NCI-H187 treated with DMSO at 0.1 percent for 48 hours (cell line): ENCODE measurements at regions not wholly inside any gene's neighbourhood (a gene's known extent, or its start where the extent isn't known, plus 50 kb on each side); places are given as distances from the start of the nearest gene placed in this dataset.

Experiments used
- DNase-seq: peaks from one replicate; lab custom pipeline; 2025; lab: John Stamatoyannopoulos, UW

DNA sequence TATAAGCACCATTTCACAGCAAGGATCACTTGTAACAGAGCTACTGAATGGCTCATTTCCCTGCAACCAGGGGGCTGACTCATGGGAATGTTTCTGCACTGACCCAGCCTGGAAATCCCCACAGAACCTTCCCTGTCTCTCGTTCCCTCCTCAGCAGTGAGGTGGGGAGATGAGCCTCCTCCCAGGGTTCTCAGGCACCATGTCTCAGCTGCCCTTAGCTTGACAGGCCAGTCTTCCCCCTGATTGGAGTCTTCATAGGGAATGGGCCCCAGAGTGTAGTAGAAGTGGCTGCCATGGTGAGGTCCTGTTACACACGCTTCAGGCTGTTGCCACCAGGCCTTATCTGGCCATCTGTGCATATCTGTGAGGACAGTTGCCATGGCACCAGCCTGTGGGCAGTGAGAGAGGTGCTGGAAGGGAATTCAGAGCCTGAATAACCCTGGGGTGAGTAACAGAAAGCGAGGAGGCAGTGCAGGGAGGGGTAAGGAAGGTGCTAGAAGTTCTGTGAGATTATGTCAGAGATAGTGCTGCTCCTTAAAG, 324.4 kb downstream of the ENC1 start:
- DNase-seq: no peak

DNA sequence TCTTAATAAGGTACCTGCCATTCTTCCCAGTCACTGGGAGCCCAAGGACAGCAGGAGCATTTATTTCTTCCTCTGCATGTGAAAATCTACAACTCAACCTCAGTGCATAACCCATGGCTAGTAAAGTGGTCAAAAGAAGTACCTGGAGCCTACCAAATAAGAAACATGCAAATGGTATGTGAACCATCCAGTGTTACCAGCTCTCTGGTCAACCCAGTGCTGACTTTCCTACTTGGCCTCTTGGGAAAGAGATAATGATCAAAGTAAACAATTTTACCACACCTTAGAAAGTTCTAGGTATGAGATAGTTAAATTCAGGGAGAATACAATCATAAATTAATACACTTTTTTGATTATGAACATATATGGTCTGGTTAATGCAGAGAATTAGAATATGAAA, 325.6 kb downstream of the ENC1 start:
- no peak for DNase-seq

GRCh38 chr5:74313896-74314295, 326.6 kb downstream of the ENC1 start:
- no peak for DNase-seq

- no peak for DNase-seq
Measured at GRCh38 chr5:74312746-74313145, 327.8 kb downstream of the ENC1 start.

- DNase-seq: no peak
Measured at GRCh38 chr5:74311961-74312360, 328.6 kb downstream of the ENC1 start.

- DNase-seq: no peak
Measured at GRCh38 chr5:74310997-74311930, 329.3 kb downstream of the ENC1 start.

DNA sequence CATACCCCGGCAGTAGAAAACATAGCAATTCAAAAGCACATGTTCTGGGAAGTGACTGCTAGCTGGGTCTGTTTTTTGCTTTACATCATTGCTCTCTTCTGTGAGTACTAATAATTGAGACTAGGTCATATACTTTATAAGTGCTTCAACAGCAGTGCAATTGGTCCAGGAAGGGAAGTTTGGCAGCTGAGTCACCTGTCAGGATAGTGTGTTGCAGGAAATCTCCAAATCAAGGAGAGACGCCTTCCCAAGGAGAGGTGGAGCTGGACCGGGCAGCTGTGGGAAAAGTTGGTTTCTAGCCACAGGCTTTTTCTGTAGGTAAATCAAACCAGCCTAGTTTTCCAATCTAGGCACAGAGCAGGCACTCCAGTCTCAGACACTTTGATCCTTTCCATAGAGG, 330.1 kb downstream of the ENC1 start:
- DNase-seq: no peak

- no peak for DNase-seq
Measured at GRCh38 chr5:74309050-74309449, 331.5 kb downstream of the ENC1 start.

DNA sequence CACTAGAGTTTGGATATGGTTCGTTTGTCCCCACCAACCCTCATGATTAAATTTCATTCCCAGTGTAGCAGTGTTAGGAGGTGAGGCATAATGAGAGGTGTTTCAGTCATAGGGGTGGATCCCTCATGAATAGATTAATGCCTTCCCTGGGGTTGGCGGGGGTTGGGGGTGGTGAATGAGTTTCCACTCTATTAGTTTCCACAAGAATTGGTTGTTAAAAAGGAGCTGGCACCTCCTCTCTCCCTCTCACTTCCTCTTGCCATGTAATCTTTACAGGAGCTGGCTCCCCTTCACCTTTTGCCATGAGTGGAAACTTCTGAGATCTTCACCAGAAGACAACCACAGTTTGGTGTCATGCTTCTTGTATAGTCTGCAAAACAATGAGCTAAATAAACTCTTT, 333.7 kb downstream of the ENC1 start:
- no peak for DNase-seq

- no peak for DNase-seq
Measured at GRCh38 chr5:74304536-74304935, 336.0 kb downstream of the ENC1 start.

DNA sequence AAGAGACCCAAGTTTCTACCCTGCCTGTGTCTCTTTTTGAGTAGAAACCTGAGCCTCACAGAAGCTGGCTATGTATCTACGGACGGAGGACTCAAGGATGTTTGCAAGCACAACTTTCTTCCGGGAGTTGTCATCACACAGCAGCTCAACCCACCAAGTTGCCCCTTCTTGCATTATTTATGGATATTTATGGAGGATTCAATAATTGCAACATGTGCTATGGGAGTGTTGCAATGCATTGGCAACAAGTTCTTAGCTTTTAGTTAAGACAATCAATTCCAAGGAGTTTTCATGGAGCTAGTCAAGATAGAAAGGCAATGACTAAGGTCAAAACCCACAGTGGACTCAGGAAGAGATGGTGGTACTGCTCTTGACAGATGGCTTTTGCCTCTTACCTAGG, 336.9 kb downstream of the ENC1 start:
- no peak for DNase-seq

- no peak for DNase-seq
Measured at GRCh38 chr5:74301576-74301975, 339.0 kb downstream of the ENC1 start.

GRCh38 chr5:74300808-74301389, 339.6 kb downstream of the ENC1 start:
- DNase-seq: no peak

- DNase-seq: no peak
Measured at GRCh38 chr5:74299833-74300232, 340.7 kb downstream of the ENC1 start.

DNA sequence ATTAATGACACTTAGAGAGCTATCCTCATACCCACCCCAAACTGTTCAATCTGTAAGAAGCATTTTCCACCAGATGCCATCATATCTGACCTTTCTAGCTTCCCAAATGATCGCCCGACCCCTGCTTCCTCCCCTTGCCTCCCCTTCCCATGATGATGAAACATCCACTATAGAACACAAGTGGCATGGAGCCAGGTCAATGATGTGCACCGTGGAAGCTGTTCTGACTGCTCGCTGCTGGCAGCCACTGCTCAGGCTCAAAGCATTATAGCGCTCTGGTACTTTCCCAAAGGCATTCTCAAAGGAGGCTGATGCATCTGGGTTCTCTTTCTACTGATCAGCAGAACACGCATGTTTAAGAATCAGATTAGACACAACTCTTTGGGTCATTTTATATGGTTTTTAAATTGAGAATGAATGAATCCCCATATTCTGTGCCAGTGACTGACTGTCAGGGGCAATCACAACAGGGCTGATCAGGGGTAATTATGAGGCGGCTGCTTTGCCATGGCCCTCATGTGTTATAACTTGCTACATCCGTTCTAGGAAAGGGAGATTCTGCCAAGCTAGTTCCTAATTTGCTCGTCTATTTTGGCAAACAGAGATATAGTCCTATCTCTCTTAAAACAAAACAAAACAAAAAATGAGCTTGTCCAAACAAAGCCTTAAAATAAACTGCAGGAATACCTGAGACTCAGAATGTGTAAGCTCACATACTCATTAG, 343.7 kb downstream of the ENC1 start:
- no peak for DNase-seq

GRCh38 chr5:74295676-74296075, 344.9 kb downstream of the ENC1 start:
- no peak for DNase-seq

DNA sequence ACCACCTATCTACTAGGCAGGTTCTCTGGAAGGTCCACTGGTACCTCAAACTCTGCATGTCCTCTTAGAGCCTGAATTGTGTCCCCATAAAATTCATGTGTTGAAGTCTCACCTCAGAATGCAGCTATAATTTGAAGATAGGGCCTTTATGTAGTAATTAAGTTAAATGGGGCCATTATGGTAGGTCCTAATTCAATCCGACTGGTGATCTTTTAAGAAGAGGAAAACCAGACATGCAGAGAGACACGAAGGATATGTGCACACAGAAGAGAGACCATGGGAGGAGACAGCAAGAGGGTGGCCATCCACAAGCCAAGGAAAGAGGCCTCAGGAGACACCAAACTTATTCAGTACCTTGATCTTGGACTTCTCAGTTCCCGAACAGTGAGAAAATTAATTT, 345.4 kb downstream of the ENC1 start:
- DNase-seq: no peak

DNA sequence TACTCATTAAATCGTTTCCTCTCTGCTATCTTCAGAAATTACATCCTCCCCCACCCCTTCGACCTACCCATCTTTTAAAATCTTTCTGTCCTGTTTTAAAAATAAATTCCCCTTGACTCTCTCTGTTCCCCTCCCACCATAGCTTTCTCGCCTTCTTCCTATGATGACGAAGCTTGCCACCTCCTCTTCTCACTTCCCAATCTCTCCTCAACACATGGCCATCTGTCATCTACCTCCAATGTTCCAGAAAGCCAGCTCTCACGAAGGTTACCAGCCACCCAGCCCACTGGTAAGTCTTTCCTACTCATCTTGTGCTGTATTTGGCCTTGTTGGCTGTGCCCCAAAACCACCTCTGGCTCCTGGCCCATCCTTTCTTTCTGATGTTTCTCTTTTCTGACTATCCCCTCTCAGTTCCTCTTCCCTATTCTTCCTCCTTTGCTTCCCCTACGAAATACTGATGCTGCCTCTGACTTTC, 346.3 kb downstream of the ENC1 start:
- no peak for DNase-seq

DNA sequence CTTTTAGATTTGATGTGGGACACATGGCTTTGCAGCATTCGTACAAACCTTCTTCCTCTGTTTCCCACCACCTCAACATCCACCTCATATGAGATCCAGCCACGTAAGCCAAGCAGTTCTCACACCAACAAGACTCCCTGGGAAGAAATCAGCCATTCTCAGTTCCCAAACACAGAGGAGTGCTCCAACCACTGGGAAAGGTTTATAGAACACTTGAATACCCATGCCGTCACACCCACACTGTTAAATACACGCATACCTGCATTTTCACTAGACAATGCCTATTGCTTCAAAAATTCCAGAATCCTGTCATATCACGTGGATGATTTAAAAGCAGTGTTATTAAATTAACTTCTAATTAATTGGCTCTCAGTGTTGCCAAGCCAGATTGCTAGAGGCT, 347.3 kb downstream of the ENC1 start:
- DNase-seq: no peak

GRCh38 chr5:74290634-74291241, 349.8 kb downstream of the ENC1 start:
- DNase-seq: no peak

DNA sequence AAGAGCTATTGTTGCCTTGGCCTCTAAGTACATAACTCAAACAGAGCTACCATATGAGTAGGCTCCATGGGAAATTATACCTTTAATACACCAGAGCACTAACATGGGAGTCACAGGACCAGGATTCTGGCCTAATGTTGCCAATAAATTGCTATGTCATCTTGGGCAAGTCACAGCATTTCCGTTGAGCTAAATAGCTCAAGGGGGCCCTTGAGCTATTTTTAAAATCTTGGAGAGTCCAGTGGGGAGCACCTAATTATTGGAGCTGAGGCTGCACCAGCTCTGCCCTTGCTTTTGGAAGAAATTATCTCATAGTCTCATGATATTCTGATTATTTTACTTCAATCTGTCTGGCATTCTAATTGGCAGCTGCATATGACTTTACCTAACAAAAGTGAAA, 350.8 kb downstream of the ENC1 start:
- DNase-seq: no peak

- DNase-seq: no peak
Measured at GRCh38 chr5:74289238-74289637, 351.3 kb downstream of the ENC1 start.
